ENCODE measurements at regions not wholly inside any gene's neighbourhood (a gene's known extent, or its start where the extent isn't known, plus 50 kb on each side); places are given as distances from the start of the nearest gene placed in this dataset.
A peak's percentile ranks its signal among the peaks of the same experiment; 100 is the strongest.

DNA sequence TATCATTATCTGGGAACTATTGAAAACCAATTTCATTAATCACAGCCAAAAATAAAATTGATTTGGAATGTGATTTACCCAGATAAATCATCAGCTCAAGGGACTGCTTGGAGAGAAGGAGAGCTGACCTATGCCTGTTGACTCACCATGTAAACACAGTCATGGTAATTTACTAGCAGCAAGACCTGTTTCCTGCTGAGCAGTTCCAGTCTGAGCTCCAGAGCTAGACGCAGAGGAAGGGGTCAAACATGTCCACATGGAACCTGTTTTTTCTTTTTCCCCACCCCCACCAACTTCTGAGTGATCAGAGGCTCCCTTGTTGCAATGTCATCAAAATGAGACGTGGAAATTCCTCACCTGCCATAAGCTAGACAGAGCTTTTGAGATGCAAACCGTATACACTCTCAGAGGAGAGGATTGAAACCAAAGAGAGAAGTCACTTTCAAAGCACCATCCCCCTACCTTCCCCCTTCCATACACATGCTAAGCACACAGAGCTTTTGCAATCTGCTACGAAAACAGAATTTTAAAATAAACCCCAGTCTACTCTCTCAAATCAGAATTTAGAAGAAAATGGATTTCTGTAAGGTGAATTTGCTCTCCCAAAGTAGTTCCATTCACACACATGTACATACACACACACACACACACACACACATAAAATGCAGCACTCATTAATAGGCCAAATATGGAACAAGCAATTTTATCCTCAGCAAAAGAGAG, 55.9 kb upstream of the PTGFRN start:
- peak overlapping the region; percentile 82 for H3K27ac ChIP-seq
- TF ChIP-seq EZH2 (IDR thresholded peaks at IDR 0.05; ENCODE audit: borderline replicate concordance) (no peak), EZH2phosphoT487 (IDR thresholded peaks at IDR 0.05; ENCODE audit: low read depth, severe bottlenecking, unreplicated experiment) (no peak)
- TF ChIP-seq, protein P1, sequence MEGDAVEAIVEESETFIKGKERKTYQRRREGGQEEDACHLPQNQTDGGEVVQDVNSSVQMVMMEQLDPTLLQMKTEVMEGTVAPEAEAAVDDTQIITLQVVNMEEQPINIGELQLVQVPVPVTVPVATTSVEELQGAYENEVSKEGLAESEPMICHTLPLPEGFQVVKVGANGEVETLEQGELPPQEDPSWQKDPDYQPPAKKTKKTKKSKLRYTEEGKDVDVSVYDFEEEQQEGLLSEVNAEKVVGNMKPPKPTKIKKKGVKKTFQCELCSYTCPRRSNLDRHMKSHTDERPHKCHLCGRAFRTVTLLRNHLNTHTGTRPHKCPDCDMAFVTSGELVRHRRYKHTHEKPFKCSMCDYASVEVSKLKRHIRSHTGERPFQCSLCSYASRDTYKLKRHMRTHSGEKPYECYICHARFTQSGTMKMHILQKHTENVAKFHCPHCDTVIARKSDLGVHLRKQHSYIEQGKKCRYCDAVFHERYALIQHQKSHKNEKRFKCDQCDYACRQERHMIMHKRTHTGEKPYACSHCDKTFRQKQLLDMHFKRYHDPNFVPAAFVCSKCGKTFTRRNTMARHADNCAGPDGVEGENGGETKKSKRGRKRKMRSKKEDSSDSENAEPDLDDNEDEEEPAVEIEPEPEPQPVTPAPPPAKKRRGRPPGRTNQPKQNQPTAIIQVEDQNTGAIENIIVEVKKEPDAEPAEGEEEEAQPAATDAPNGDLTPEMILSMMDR (IDR thresholded peaks at IDR 0.05; ENCODE audit: poor library complexity): no peak

DNA sequence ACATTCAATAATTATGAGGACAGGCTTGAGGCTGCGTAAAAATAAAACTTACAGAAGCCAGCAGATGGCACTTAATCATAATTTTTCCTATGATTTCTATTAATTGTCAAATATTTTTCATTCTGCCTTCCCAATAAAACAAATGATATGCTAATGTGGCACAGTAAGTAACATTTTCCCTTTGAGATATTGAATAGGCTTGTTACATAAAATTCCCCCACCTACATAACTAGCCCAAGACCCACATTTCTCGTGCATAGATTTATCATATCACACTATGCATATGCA, 55.4 kb upstream of the PTGFRN start:
- Histone ChIP-seq H3K27ac (peak overlapping the region; percentile 82), H3K4me3 (no peak overlapping the region), H4K20me1 (ENCODE audit: insufficient read depth, poor library complexity, severe bottlenecking) (no peaks in the 10 kb centered on the region), H3K4me2 (peak overlapping the region; percentile 58), H3K36me3 (replicated peaks; ENCODE audit: insufficient read depth, low read depth) (no peaks in the 10 kb centered on the region), H3K9me3 (ENCODE audit: low read depth) (no peaks in the 10 kb centered on the region), H3K9me2 (replicated peaks; ENCODE audit: insufficient read depth) (no peaks in the 10 kb centered on the region), H2AFZ (no peak overlapping the region), H3K27me3 (no peaks in the 10 kb centered on the region), H3K4me1 (ENCODE audit: insufficient read depth) (peaks cover 40% of the 10 kb centered on the region), H3K79me2 (no peaks in the 10 kb centered on the region)
- WGBS (ENCODE audit: low lambda C conversion rate, missing lambda C conversion rate): 75% methylated on average over 2 of the region's 2 CpGs
- DNase-seq (ENCODE audit: low spot score): no peak
- no peak for TF ChIP-seq EZH2phosphoT487 (IDR thresholded peaks at IDR 0.05; ENCODE audit: low read depth, severe bottlenecking, unreplicated experiment)
- TF ChIP-seq, protein P1 (IDR thresholded peaks at IDR 0.05; ENCODE audit: poor library complexity): no peak
- TF ChIP-seq EZH2 (IDR thresholded peaks at IDR 0.05; ENCODE audit: borderline replicate concordance): no peak

More for the DNA sequence above, 55.9 kb upstream of the PTGFRN start:
- Histone ChIP-seq H3K79me2 (no peaks in the 10 kb centered on the region), H3K4me3 (no peak overlapping the region), H3K4me1 (ENCODE audit: insufficient read depth) (peaks cover 40% of the 10 kb centered on the region), H2AFZ (no peak overlapping the region), H3K27me3 (no peaks in the 10 kb centered on the region), H3K36me3 (replicated peaks; ENCODE audit: insufficient read depth, low read depth) (no peaks in the 10 kb centered on the region), H3K9me3 (ENCODE audit: low read depth) (no peaks in the 10 kb centered on the region), H4K20me1 (ENCODE audit: insufficient read depth, poor library complexity, severe bottlenecking) (no peaks in the 10 kb centered on the region), H3K9me2 (replicated peaks; ENCODE audit: insufficient read depth) (no peaks in the 10 kb centered on the region), H3K4me2 (peak overlapping the region; percentile 58)
- DNase-seq (ENCODE audit: low spot score): peak; percentile 89
- WGBS (ENCODE audit: low lambda C conversion rate, missing lambda C conversion rate): 16% methylated on average over 4 of the region's 4 CpGs

DNA sequence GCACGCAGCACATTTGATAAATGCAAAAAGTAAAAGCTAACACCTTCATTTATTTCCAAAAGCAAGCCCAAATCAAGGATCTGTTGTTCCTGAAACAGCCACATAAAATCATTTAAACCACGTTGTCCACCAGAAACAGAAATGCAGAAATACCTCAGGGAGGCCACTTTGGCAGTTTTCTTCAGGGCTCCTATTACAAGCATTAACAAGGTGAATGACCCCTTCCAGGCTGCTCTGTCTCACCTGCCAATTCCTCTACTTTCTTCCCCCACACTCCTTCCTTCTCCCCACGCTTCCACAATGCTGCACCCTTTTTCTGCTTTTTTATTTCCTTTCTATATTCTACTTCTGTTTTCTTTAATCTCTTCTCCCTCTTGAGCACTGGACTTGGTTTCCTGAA, 55.0 kb upstream of the PTGFRN start:
- Histone ChIP-seq H3K36me3 (replicated peaks; ENCODE audit: insufficient read depth, low read depth) (no peaks in the 10 kb centered on the region), H4K20me1 (ENCODE audit: insufficient read depth, poor library complexity, severe bottlenecking) (no peaks in the 10 kb centered on the region), H3K4me2 (peak overlapping the region; percentile 58), H3K4me3 (no peak overlapping the region), H3K4me1 (ENCODE audit: insufficient read depth) (peaks cover 40% of the 10 kb centered on the region), H3K9me2 (replicated peaks; ENCODE audit: insufficient read depth) (no peaks in the 10 kb centered on the region), H3K79me2 (no peaks in the 10 kb centered on the region), H2AFZ (no peak overlapping the region), H3K27ac (peak overlapping the region; percentile 82), H3K27me3 (no peaks in the 10 kb centered on the region), H3K9me3 (ENCODE audit: low read depth) (no peaks in the 10 kb centered on the region)
- no peak for DNase-seq (ENCODE audit: low spot score)
- TF ChIP-seq EZH2phosphoT487 (IDR thresholded peaks at IDR 0.05; ENCODE audit: low read depth, severe bottlenecking, unreplicated experiment) (no peak), EZH2 (IDR thresholded peaks at IDR 0.05; ENCODE audit: borderline replicate concordance) (no peak)
- TF ChIP-seq, protein P1 (IDR thresholded peaks at IDR 0.05; ENCODE audit: poor library complexity): no peak
- 46% methylated on average over 3 of the region's 3 CpGs for WGBS (ENCODE audit: low lambda C conversion rate, missing lambda C conversion rate)
